CD14-positive monocyte (primary cell): ENCODE measurements at regions not wholly inside any gene's neighbourhood (a gene's known extent, or its start where the extent isn't known, plus 50 kb on each side); places are given as distances from the start of the nearest gene placed in this dataset.

ENCODE experiments used
- DNase-seq, 3 donors: peaks; one replicate each; pipeline ENCODE4 v3.0.0-alpha.2; 2011 to 2022
- H2AFZ ChIP-seq: 2 replicates; pipeline ENCODE4 v1.6.0; 2012; ENCODE audit warnings: mild to moderate bottlenecking, low read depth, low read length, inconsistent platforms; ENCODE audit not compliant: insufficient read depth, poor library complexity, severe bottlenecking
- H3K27ac ChIP-seq, 2 donors: 1 replicate in 1 of 2; 2 replicates in 1 of 2; pipeline ENCODE4 v1.5.1; 2012 to 2013; ENCODE audit warnings: low read length in 2 of 2, control low read depth in 1 of 2, inconsistent platforms in 1 of 2, low read depth in 1 of 2, mild to moderate bottlenecking in 1 of 2
- H3K27me3 ChIP-seq, 2 donors: one replicate each; pipeline versions ENCODE4 v1.6.0 to v1.6.1; 2011 to 2013; ENCODE audit warnings: low read length in 2 of 2; ENCODE audit not compliant: control insufficient read depth in 2 of 2, insufficient read depth in 2 of 2
- H3K36me3 ChIP-seq, 2 donors: replicated peaks in 1 of 2; 1 replicate in 1 of 2; 2 replicates in 1 of 2; pipeline versions ENCODE4 v1.5.1 to v1.6.1; 2012 to 2013; ENCODE audit warnings: low read length in 2 of 2, control low read depth in 1 of 2, inconsistent platforms in 1 of 2, mild to moderate bottlenecking in 1 of 2; ENCODE audit not compliant: insufficient read depth in 2 of 2, control insufficient read depth in 1 of 2
- H3K4me1 ChIP-seq, 2 donors: 1 replicate in 1 of 2; 2 replicates in 1 of 2; pipeline versions ENCODE4 v1.5.1 to v1.6.1; 2012 to 2013; ENCODE audit warnings: low read length in 2 of 2, control low read depth in 1 of 2, inconsistent platforms in 1 of 2, mild to moderate bottlenecking in 1 of 2, moderate library complexity in 1 of 2; ENCODE audit not compliant: insufficient read depth in 2 of 2, control insufficient read depth in 1 of 2
- H3K4me2 ChIP-seq: replicated peaks from 2 replicates; pipeline ENCODE3; 2012; ENCODE audit warnings: low read length, moderate library complexity, mild to moderate bottlenecking; ENCODE audit not compliant: poor library complexity, severe bottlenecking; ENCODE audit errors: extremely low read depth
- H3K4me3 ChIP-seq, 3 experiments: fragments of 200-600 bp in 1 of 3; sonication (generic) in 1 of 3; replicated peaks in 1 of 3; 1 replicate in 2 of 3; 2 replicates in 1 of 3; pipeline ENCODE4 v1.5.1; 2011 to 2013; ENCODE audit warnings: low read length in 3 of 3, mild to moderate bottlenecking in 3 of 3, control low read depth in 2 of 3, low read depth in 2 of 3, inconsistent platforms in 1 of 3, moderate library complexity in 1 of 3
- H3K79me2 ChIP-seq: 2 replicates; pipeline ENCODE4 v1.6.0; 2012; ENCODE audit warnings: mild to moderate bottlenecking, control low read depth, inconsistent platforms, low read length, moderate library complexity; ENCODE audit not compliant: insufficient read depth
- H3K9ac ChIP-seq: 2 replicates; pipeline ENCODE4 v1.6.0; 2017; ENCODE audit warnings: low read length, mild to moderate bottlenecking; ENCODE audit not compliant: insufficient read depth, poor library complexity, severe bottlenecking
- H3K9me3 ChIP-seq, 2 donors: replicated peaks in 1 of 2; 1 replicate in 1 of 2; 2 replicates in 1 of 2; pipeline versions ENCODE4 v1.5.1 to v1.6.1; 2012 to 2013; ENCODE audit warnings: low read length in 2 of 2, control low read depth in 1 of 2; ENCODE audit not compliant: control insufficient read depth in 1 of 2, insufficient read depth in 1 of 2
- H4K20me1 ChIP-seq: 2 replicates; pipeline ENCODE4 v1.6.0; 2012; ENCODE audit warnings: mild to moderate bottlenecking, low read length, control low read depth, moderate library complexity; ENCODE audit not compliant: insufficient read depth
- H3K27ac Mint-ChIP-seq, 7 donors: one replicate each; pipeline ENCODE4 v1.8.0; 2020; ENCODE audit warnings: mild to moderate bottlenecking in 7 of 7, mixed read lengths in 7 of 7, moderate library complexity in 6 of 7, inconsistent platforms in 2 of 7
- H3K27me3 Mint-ChIP-seq, 3 donors: one replicate each; pipeline ENCODE4 v1.8.0; 2021 to 2022; ENCODE audit warnings: low read depth in 3 of 3, mild to moderate bottlenecking in 3 of 3, mixed read lengths in 3 of 3, moderate library complexity in 3 of 3, inconsistent platforms in 1 of 3
- H3K36me3 Mint-ChIP-seq, 2 donors: one replicate each; pipeline ENCODE4 v1.8.0; 2020; ENCODE audit warnings: mixed read lengths in 2 of 2, inconsistent platforms in 1 of 2, mild to moderate bottlenecking in 1 of 2
- H3K4me1 Mint-ChIP-seq: one replicate; pipeline ENCODE4 v1.8.0; 2020; ENCODE audit warnings: mild to moderate bottlenecking, mixed read lengths
- H3K4me3 Mint-ChIP-seq, 2 donors: one replicate each; pipeline ENCODE4 v1.8.0; 2020; ENCODE audit warnings: mild to moderate bottlenecking in 2 of 2, mixed read lengths in 2 of 2, moderate library complexity in 1 of 2
- H3K9me3 Mint-ChIP-seq, 7 donors: one replicate each; pipeline ENCODE4 v1.8.0; 2020 to 2022; ENCODE audit warnings: mixed read lengths in 7 of 7, mild to moderate bottlenecking in 6 of 7, moderate library complexity in 6 of 7, inconsistent platforms in 2 of 7
- WGBS: methylation state at CpG from one replicate; pipeline ENCODE4 v1.1.5; 2013; ENCODE audit warnings: missing lambda C conversion rate; ENCODE audit not compliant: insufficient coverage; 5-methylcytosine and 5-hydroxymethylcytosine counted together
- intact Hi-C, 2 donors: fragments of 100-400 bp; cut with micrococcal nuclease; formaldehyde crosslinking; loops; one replicate each; pipeline versions ENCODE4 v1.15.0 to v1.15.1; 2023
- TF ChIP-seq, protein P1 (sequence below): fragments of 200-600 bp; IDR thresholded peaks from one replicate; pipeline ENCODE4 v1.8.0; 2022; ENCODE audit warnings: antibody characterized with exemption, mild to moderate bottlenecking

DNA sequence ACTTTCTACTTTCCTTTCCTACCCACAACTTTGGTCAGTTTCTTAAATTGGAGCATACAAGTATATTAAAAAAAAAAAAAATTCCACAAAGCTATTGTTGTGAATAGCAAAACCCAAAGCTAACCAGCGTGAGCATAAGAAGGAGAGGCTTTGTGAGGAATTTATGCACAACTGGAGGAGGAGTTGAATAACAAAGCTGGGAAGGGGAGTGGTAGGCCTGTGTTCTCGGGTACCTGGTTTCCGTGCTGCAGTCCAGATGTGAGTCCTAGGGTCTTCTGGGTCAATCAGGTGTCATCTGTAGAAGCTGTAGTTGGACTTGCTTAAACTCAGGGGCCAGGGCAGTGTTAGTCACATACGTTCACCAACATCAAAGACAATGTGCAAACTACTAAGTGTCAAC lies 422.5 kb upstream of the SGCG start:
- H3K4me1 ChIP-seq = no peaks in the 10 kb centered on the region
- intact Hi-C loops = no loop called here

DNA sequence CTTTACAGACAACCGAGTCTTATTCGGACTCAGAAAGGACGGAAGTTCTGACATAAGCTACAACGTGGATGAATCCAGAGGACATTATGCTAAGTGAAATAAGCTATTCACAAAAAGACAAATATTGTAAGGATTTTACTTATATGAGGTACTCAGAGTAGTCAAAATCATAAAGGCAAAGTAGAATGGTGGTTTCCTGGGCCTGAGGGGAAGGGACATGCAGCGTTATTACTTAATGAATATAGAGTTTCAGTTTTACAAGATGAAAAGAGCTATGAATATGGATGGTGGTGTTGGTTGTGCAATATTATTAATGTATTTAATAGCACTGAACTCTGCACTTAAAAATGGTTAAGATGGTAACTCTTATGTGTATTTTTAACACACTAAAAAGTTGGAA lies 419.1 kb upstream of the SGCG start:
- Histone ChIP-seq H3K27me3 (no peaks in the 10 kb centered on the region), H2AFZ (no peak overlapping the region), H3K9ac (no peak overlapping the region), H3K9me3 (no peaks in the 10 kb centered on the region), H3K36me3 (no peaks in the 10 kb centered on the region), H3K4me2 (no peak overlapping the region), H3K27ac (no peak overlapping the region), H4K20me1 (no peaks in the 10 kb centered on the region), H3K4me1 (no peaks in the 10 kb centered on the region), H3K4me3 (no peak overlapping the region), H3K79me2 (no peaks in the 10 kb centered on the region)
- TF ChIP-seq, protein P1, sequence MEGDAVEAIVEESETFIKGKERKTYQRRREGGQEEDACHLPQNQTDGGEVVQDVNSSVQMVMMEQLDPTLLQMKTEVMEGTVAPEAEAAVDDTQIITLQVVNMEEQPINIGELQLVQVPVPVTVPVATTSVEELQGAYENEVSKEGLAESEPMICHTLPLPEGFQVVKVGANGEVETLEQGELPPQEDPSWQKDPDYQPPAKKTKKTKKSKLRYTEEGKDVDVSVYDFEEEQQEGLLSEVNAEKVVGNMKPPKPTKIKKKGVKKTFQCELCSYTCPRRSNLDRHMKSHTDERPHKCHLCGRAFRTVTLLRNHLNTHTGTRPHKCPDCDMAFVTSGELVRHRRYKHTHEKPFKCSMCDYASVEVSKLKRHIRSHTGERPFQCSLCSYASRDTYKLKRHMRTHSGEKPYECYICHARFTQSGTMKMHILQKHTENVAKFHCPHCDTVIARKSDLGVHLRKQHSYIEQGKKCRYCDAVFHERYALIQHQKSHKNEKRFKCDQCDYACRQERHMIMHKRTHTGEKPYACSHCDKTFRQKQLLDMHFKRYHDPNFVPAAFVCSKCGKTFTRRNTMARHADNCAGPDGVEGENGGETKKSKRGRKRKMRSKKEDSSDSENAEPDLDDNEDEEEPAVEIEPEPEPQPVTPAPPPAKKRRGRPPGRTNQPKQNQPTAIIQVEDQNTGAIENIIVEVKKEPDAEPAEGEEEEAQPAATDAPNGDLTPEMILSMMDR = no peak
- Mint-ChIP-seq H3K36me3 (no peaks in the 10 kb centered on the region), H3K27ac (no peak overlapping the region), H3K4me1 (no peaks in the 10 kb centered on the region), H3K9me3 (peaks cover 0 to 2% (median 0%) of the 10 kb centered on the region in 7 donors), H3K27me3 (peaks cover 1 to 4% (median 2%) of the 10 kb centered on the region in 3 donors), H3K4me3 (no peak overlapping the region)
- intact Hi-C loops = no loop called here
- 100% methylated on average over 1 of the region's 5 CpGs for WGBS
- no peak for DNase-seq

More for the DNA sequence above, 422.5 kb upstream of the SGCG start:
- Histone ChIP-seq H3K79me2 (no peaks in the 10 kb centered on the region), H3K9ac (no peak overlapping the region), H3K36me3 (no peaks in the 10 kb centered on the region), H3K27ac (no peak overlapping the region), H3K27me3 (no peaks in the 10 kb centered on the region), H3K4me3 (no peak overlapping the region), H3K4me2 (no peak overlapping the region), H3K9me3 (peaks cover 3 to 5% of the 10 kb centered on the region in 2 donors), H2AFZ (no peak overlapping the region), H4K20me1 (no peaks in the 10 kb centered on the region)
- Mint-ChIP-seq H3K27me3 (peaks cover 0 to 5% (median 4%) of the 10 kb centered on the region in 3 donors), H3K27ac (no peak overlapping the region), H3K4me3 (no peak overlapping the region), H3K9me3 (peaks cover 0 to 7% (median 5%) of the 10 kb centered on the region in 7 donors), H3K36me3 (no peaks in the 10 kb centered on the region), H3K4me1 (no peaks in the 10 kb centered on the region)
- no peak for DNase-seq
- no CpG with 5 or more reads among the region's 4 CpGs for WGBS
- TF ChIP-seq, protein P1 = no peak
